GM23338 (cell line): ENCODE measurements at regions not wholly inside any gene's neighbourhood (a gene's known extent, or its start where the extent isn't known, plus 50 kb on each side); places are given as distances from the start of the nearest gene placed in this dataset.

Experiments used
- ATAC-seq: fragments of 200-7000 bp; cut with Tn5 transposase; 3 replicates; pipeline ENCODE4 v1.9.1; 2020
- DNase-seq: peaks from one replicate; pipeline ENCODE4 v3.0.0-alpha.2; 2015; ENCODE audit warnings: low spot score
- H2AFZ ChIP-seq: fragments of 200-600 bp; sonication (generic); 2 replicates; pipeline ENCODE4 v1.8.0; 2016; ENCODE audit warnings: antibody characterized with exemption, mild to moderate bottlenecking, moderate library complexity
- H3F3A ChIP-seq: fragments of 200-600 bp; sonication (generic); replicated peaks from 2 replicates; pipeline ENCODE4 v1.8.0; 2017; ENCODE audit warnings: antibody characterized with exemption, mixed run types, low read depth
- H3K27ac ChIP-seq: fragments of 200-600 bp; sonication (generic); 2 replicates; pipeline ENCODE4 v1.6.1; 2016; ENCODE audit warnings: low read depth
- H3K27me3 ChIP-seq: fragments of 200-600 bp; sonication (generic); 2 replicates; pipeline ENCODE4 v1.8.0; 2016; ENCODE audit warnings: mild to moderate bottlenecking, mixed run types, moderate library complexity; ENCODE audit not compliant: insufficient read depth
- H3K36me3 ChIP-seq: fragments of 200-600 bp; sonication (generic); 2 replicates; pipeline ENCODE4 v1.8.0; 2016; ENCODE audit warnings: mild to moderate bottlenecking; ENCODE audit not compliant: insufficient read depth
- H3K4me1 ChIP-seq: fragments of 200-600 bp; sonication (generic); 2 replicates; pipeline ENCODE4 v1.8.0; 2016; ENCODE audit warnings: mild to moderate bottlenecking, moderate library complexity; ENCODE audit not compliant: insufficient read depth
- H3K4me2 ChIP-seq: fragments of 200-600 bp; sonication (generic); 2 replicates; pipeline ENCODE4 v1.7.1; 2017; ENCODE audit warnings: mixed run types
- H3K4me3 ChIP-seq: fragments of 200-600 bp; sonication (generic); 2 replicates; pipeline ENCODE4 v1.6.1; 2016; ENCODE audit warnings: mixed run types
- H3K79me2 ChIP-seq: fragments of 200-600 bp; sonication (generic); replicated peaks from 2 replicates; pipeline ENCODE4 v1.8.0; 2017; ENCODE audit warnings: mild to moderate bottlenecking; ENCODE audit not compliant: insufficient read depth
- H3K9me2 ChIP-seq: fragments of 200-600 bp; sonication (generic); 2 replicates; pipeline ENCODE4 v1.8.0; 2017; ENCODE audit not compliant: insufficient read depth
- H4K20me1 ChIP-seq: fragments of 200-600 bp; sonication (generic); replicated peaks from 2 replicates; pipeline ENCODE4 v1.8.0; 2017; ENCODE audit warnings: mild to moderate bottlenecking; ENCODE audit not compliant: insufficient read depth
- H3K27ac Mint-ChIP-seq: 2 replicates; pipeline ENCODE4 v1.8.0; 2020; ENCODE audit warnings: inconsistent platforms, mild to moderate bottlenecking, moderate library complexity, mixed read lengths
- H3K27me3 Mint-ChIP-seq: 3 replicates; pipeline ENCODE4 v1.8.0; 2022; ENCODE audit warnings: low read depth, mild to moderate bottlenecking, moderate library complexity, mixed read lengths, inconsistent platforms; ENCODE audit not compliant: insufficient read depth, poor library complexity
- H3K36me3 Mint-ChIP-seq: 3 replicates; pipeline ENCODE4 v1.8.0; 2021; ENCODE audit warnings: low read depth, mild to moderate bottlenecking, inconsistent platforms, moderate library complexity, mixed read lengths
- H3K4me1 Mint-ChIP-seq: 3 replicates; pipeline ENCODE4 v1.8.0; 2020; ENCODE audit warnings: mild to moderate bottlenecking, inconsistent platforms, mixed read lengths
- H3K4me3 Mint-ChIP-seq: 3 replicates; pipeline ENCODE4 v1.8.0; 2021; ENCODE audit warnings: moderate library complexity, mild to moderate bottlenecking, inconsistent platforms, mixed read lengths
- H3K9me3 Mint-ChIP-seq: 3 replicates; pipeline ENCODE4 v1.8.0; 2020; ENCODE audit warnings: moderate library complexity, mild to moderate bottlenecking, inconsistent platforms, mixed read lengths
- CREB1 ChIP-seq: fragments of 250-450 bp; sonication (Bioruptor Pico); IDR thresholded peaks from 2 replicates; pipeline ENCODE4 v1.5.0; 2020; ENCODE audit warnings: low read depth, mild to moderate bottlenecking, moderate library complexity
- EZH2phosphoT487 ChIP-seq: fragments of 200-600 bp; sonication (generic); IDR thresholded peaks from one replicate; pipeline ENCODE4 v1.8.1; 2018; ENCODE audit warnings: antibody characterized with exemption; ENCODE audit not compliant: unreplicated experiment
- POLR2AphosphoS5 ChIP-seq: IDR thresholded peaks from 2 replicates; pipeline ENCODE4 v1.6.1; 2016; ENCODE audit warnings: antibody characterized with exemption, low read depth
- REST ChIP-seq: IDR thresholded peaks from one replicate; pipeline ENCODE4 v1.6.1; 2018; ENCODE audit warnings: antibody characterized with exemption; ENCODE audit not compliant: unreplicated experiment
- STAT1 ChIP-seq: IDR thresholded peaks from one replicate; pipeline ENCODE4 v1.6.1; 2016; ENCODE audit warnings: antibody characterized with exemption; ENCODE audit not compliant: unreplicated experiment

- no peaks in the 10 kb centered on the region for H3K36me3 ChIP-seq
- no peak for TF ChIP-seq REST
- no peak for TF ChIP-seq EZH2phosphoT487
- TF ChIP-seq STAT1: no peak
- TF ChIP-seq CREB1: no peak
- no peak for TF ChIP-seq POLR2AphosphoS5
These were observed 66.3 kb downstream of the MTERF1 start for GRCh38 chr7:91814189-91814588.

More at GRCh38 chr7:91814189-91814588, 66.3 kb downstream of the MTERF1 start:
- Mint-ChIP-seq H3K27me3 (no peaks in the 10 kb centered on the region), H3K36me3 (no peaks in the 10 kb centered on the region), H3K4me3 (no peak overlapping the region), H3K27ac (no peak overlapping the region), H3K4me1 (no peaks in the 10 kb centered on the region), H3K9me3 (no peaks in the 10 kb centered on the region)
- no peak for DNase-seq
- Histone ChIP-seq H3K27me3 (no peaks in the 10 kb centered on the region), H4K20me1 (no peaks in the 10 kb centered on the region), H3K4me2 (no peak overlapping the region), H3K27ac (no peak overlapping the region), H3K4me1 (no peaks in the 10 kb centered on the region), H3K9me2 (no peaks in the 10 kb centered on the region; the same call in 1 of the 2 replicates), H3F3A (no peaks in the 10 kb centered on the region), H3K4me3 (no peak overlapping the region), H2AFZ (no peak overlapping the region), H3K79me2 (no peaks in the 10 kb centered on the region)
- no peak for ATAC-seq
